Mammary epithelial cell (primary cell): ENCODE measurements at regions not wholly inside any gene's neighbourhood (a gene's known extent, or its start where the extent isn't known, plus 50 kb on each side); places are given as distances from the start of the nearest gene placed in this dataset.

Experiments used
- EZH2 ChIP-seq: IDR thresholded peaks from 2 replicates; pipeline ENCODE4 v1.6.1; 2012; ENCODE audit warnings: low read length, inconsistent platforms, borderline replicate concordance
- TF ChIP-seq, protein P1 (sequence below), 2 donors: IDR thresholded peaks in 1 of 2; conservative IDR thresholded peaks in 1 of 2; 2 replicates each; pipeline ENCODE4 v1.5.1; 2011 to 2012; ENCODE audit warnings: inconsistent platforms in 2 of 2, low read length in 2 of 2, mild to moderate bottlenecking in 2 of 2, control low read depth in 1 of 2, low read depth in 1 of 2; ENCODE audit not compliant: insufficient read depth in 1 of 2; ENCODE audit errors: extremely low read depth in 1 of 2

GRCh38 chr1:70826428-70826827 is 221.2 kb downstream of the PTGER3 start:
- TF ChIP-seq, protein P1, sequence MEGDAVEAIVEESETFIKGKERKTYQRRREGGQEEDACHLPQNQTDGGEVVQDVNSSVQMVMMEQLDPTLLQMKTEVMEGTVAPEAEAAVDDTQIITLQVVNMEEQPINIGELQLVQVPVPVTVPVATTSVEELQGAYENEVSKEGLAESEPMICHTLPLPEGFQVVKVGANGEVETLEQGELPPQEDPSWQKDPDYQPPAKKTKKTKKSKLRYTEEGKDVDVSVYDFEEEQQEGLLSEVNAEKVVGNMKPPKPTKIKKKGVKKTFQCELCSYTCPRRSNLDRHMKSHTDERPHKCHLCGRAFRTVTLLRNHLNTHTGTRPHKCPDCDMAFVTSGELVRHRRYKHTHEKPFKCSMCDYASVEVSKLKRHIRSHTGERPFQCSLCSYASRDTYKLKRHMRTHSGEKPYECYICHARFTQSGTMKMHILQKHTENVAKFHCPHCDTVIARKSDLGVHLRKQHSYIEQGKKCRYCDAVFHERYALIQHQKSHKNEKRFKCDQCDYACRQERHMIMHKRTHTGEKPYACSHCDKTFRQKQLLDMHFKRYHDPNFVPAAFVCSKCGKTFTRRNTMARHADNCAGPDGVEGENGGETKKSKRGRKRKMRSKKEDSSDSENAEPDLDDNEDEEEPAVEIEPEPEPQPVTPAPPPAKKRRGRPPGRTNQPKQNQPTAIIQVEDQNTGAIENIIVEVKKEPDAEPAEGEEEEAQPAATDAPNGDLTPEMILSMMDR (conservative IDR thresholded peaks at IDR 0.05 in 1 of 2, IDR thresholded peaks at IDR 0.05 in 1 of 2; ENCODE audit: extremely low read depth in 1 of 2, insufficient read depth in 1 of 2, low read depth in 1 of 2, low read length in 2 of 2) = no peak
- TF ChIP-seq EZH2 = no peak
